Parathyroid adenoma (tissue), 2 donors: ENCODE measurements at regions not wholly inside any gene's neighbourhood (a gene's known extent, or its start where the extent isn't known, plus 50 kb on each side); places are given as distances from the start of the nearest gene placed in this dataset.

ENCODE experiments used
- H2AFZ ChIP-seq: fragments of 300-600 bp; sonication (generic); one replicate; pipeline ENCODE4 v1.7.0; 2017; ENCODE audit warnings: antibody characterized with exemption, mild to moderate bottlenecking
- H3K27ac ChIP-seq: fragments of 300-600 bp; sonication (generic); one replicate; pipeline ENCODE4 v1.7.0; 2017
- H3K27me3 ChIP-seq: fragments of 300-600 bp; sonication (generic); one replicate; pipeline ENCODE4 v1.7.0; 2017; ENCODE audit warnings: low read length; ENCODE audit not compliant: control insufficient read depth, insufficient read depth
- H3K36me3 ChIP-seq: fragments of 300-600 bp; sonication (generic); one replicate; pipeline ENCODE4 v1.7.0; 2017; ENCODE audit warnings: low read length; ENCODE audit not compliant: control insufficient read depth, insufficient read depth
- H3K4me1 ChIP-seq: fragments of 300-600 bp; sonication (generic); one replicate; pipeline ENCODE4 v1.7.0; 2017; ENCODE audit warnings: control low read depth
- H3K4me2 ChIP-seq: fragments of 300-600 bp; sonication (generic); one replicate; pipeline ENCODE4 v1.7.0; 2017; ENCODE audit warnings: low read length
- H3K4me3 ChIP-seq: fragments of 300-600 bp; sonication (generic); one replicate; pipeline ENCODE4 v1.7.0; 2017; ENCODE audit warnings: low read depth, low read length
- H3K79me2 ChIP-seq: fragments of 300-600 bp; sonication (generic); one replicate; pipeline ENCODE4 v1.7.0; 2017; ENCODE audit warnings: control low read depth
- H3K9ac ChIP-seq: fragments of 300-600 bp; sonication (generic); one replicate; pipeline ENCODE4 v1.7.0; 2017; ENCODE audit warnings: mild to moderate bottlenecking
- H3K9me3 ChIP-seq: fragments of 300-600 bp; sonication (generic); one replicate; pipeline ENCODE4 v1.7.0; 2017; ENCODE audit warnings: low read length; ENCODE audit not compliant: control insufficient read depth
- CTCF ChIP-seq: fragments of 300-600 bp; sonication (generic); IDR thresholded peaks from one replicate; pipeline ENCODE4 v1.7.0; 2017; ENCODE audit warnings: antibody characterized with exemption, mild to moderate bottlenecking
- donor health status: primary hyperparathyroidism.

- Histone ChIP-seq H3K4me2 (no peak overlapping the region), H3K27ac (no peak overlapping the region), H3K4me3 (no peak overlapping the region), H3K9me3 (no peaks in the 10 kb centered on the region), H3K27me3 (no peaks in the 10 kb centered on the region), H3K4me1 (peaks cover 3% of the 10 kb centered on the region), H3K79me2 (no peaks in the 10 kb centered on the region), H3K9ac (no peak overlapping the region), H2AFZ (no peak overlapping the region), H3K36me3 (no peaks in the 10 kb centered on the region)
- TF ChIP-seq CTCF = no peak
These were observed 257.2 kb upstream of the TCF4 start for GRCh38 chr18:55845221-55845620.

DNA sequence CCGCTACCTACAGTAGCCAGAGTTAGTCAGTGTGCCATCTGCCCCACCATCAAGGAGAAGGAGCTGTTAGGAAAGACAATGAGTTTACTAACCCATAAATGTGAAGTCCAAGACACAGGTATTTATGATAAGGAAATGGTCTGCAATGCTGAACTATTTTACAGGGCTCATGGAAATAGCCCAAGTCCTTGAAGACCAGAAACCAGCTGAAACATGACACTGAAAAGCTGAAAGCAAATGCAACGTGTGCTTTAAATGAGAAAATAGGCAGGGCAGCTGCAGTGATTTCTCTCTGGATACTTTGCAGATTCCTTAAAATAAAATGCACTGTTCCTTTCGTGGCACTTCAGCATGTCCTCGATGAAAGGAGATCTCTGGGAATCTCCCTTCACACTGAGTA lies 256.4 kb upstream of the TCF4 start:
- no peaks in the 10 kb centered on the region for H3K36me3 ChIP-seq

GRCh38 chr18:55841314-55841713 lies 253.3 kb upstream of the TCF4 start:
- Histone ChIP-seq H3K36me3 (no peaks in the 10 kb centered on the region), H3K9ac (no peak overlapping the region), H3K9me3 (no peaks in the 10 kb centered on the region), H3K27me3 (no peaks in the 10 kb centered on the region), H2AFZ (no peak overlapping the region), H3K79me2 (no peaks in the 10 kb centered on the region), H3K4me3 (no peak overlapping the region), H3K4me1 (peaks cover 3% of the 10 kb centered on the region), H3K4me2 (no peak overlapping the region), H3K27ac (no peak overlapping the region)
- TF ChIP-seq CTCF = no peak

More for the DNA sequence above, 256.4 kb upstream of the TCF4 start:
- Histone ChIP-seq H3K9ac (no peak overlapping the region), H2AFZ (no peak overlapping the region), H3K4me1 (peaks cover 3% of the 10 kb centered on the region), H3K4me3 (no peak overlapping the region), H3K4me2 (no peak overlapping the region), H3K27me3 (no peaks in the 10 kb centered on the region), H3K79me2 (no peaks in the 10 kb centered on the region), H3K27ac (no peak overlapping the region), H3K9me3 (no peaks in the 10 kb centered on the region)
- TF ChIP-seq CTCF = no peak

- no peaks in the 10 kb centered on the region for H3K9me3 ChIP-seq
These were observed 252.7 kb upstream of the TCF4 start for GRCh38 chr18:55840601-55841170.

More at GRCh38 chr18:55840601-55841170, 252.7 kb upstream of the TCF4 start:
- Histone ChIP-seq H3K4me2 (no peak overlapping the region), H3K4me3 (no peak overlapping the region), H3K27me3 (no peaks in the 10 kb centered on the region), H3K79me2 (no peaks in the 10 kb centered on the region), H3K4me1 (peaks cover 3% of the 10 kb centered on the region), H3K9ac (no peak overlapping the region), H3K36me3 (no peaks in the 10 kb centered on the region), H2AFZ (no peak overlapping the region), H3K27ac (no peak overlapping the region)
- TF ChIP-seq CTCF = no peak
